GM12892 (cell line): ENCODE measurements at regions not wholly inside any gene's neighbourhood (a gene's known extent, or its start where the extent isn't known, plus 50 kb on each side); places are given as distances from the start of the nearest gene placed in this dataset.

Source experiments
- POLR2A ChIP-seq: IDR thresholded peaks from 2 replicates; pipeline ENCODE4 v1.6.1; 2011; ENCODE audit warnings: low read depth, low read length, control low read depth
- POLR2AphosphoS5 ChIP-seq: IDR thresholded peaks from 2 replicates; pipeline ENCODE4 v1.6.1; 2011; ENCODE audit warnings: low read depth, low read length, control low read depth

DNA sequence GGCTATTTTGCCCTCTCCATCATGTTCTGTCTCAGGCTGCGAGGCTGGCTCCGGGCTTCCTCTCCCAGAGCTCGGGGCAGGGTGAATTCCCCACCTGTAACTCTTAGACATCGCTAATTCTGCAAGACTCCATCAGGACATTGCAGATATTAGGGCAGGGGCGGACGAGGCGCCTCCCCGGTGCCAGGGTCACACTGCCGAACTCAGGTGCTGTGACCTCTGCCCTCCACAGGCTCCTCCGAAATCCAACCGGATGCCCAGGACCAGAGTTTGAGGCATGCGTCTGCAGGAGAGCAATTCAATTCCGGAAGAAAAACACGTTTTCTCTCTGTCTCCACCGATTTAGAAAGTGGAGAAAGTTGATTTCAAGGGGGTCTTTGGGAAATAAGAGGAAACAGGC is 542.7 kb downstream of the BRD1 start:
- TF ChIP-seq POLR2A (no peak), POLR2AphosphoS5 (no peak)
